Thyroid gland (tissue), 4 donors: ENCODE measurements at regions not wholly inside any gene's neighbourhood (a gene's known extent, or its start where the extent isn't known, plus 50 kb on each side); places are given as distances from the start of the nearest gene placed in this dataset.

ENCODE experiments used
- CTCF ChIP-seq, 6 experiments: fragments of 200-600 bp in 3 of 6; fragments of 450-650 bp in 3 of 6; sonication (generic) in 3 of 6; IDR thresholded peaks; one replicate each; pipeline ENCODE4 v1.5.1; 2016 to 2019; ENCODE audit warnings: antibody characterized with exemption in 6 of 6, mild to moderate bottlenecking in 2 of 6, inconsistent platforms in 1 of 6, moderate library complexity in 1 of 6
- POLR2A ChIP-seq, 2 donors: fragments of 450-650 bp; IDR thresholded peaks; one replicate each; pipeline ENCODE4 v1.6.1; 2017; ENCODE audit warnings: antibody characterized with exemption in 2 of 2, mild to moderate bottlenecking in 2 of 2, moderate library complexity in 1 of 2

GRCh38 chr4:34826660-34827059, 1417.7 kb downstream of the ARAP2 start:
- TF ChIP-seq CTCF (IDR thresholded peaks at IDR 0.05) (no peak), POLR2A (IDR thresholded peaks at IDR 0.05) (no peak)
